ENCODE measurements at regions not wholly inside any gene's neighbourhood (a gene's known extent, or its start where the extent isn't known, plus 50 kb on each side); places are given as distances from the start of the nearest gene placed in this dataset.

DNA sequence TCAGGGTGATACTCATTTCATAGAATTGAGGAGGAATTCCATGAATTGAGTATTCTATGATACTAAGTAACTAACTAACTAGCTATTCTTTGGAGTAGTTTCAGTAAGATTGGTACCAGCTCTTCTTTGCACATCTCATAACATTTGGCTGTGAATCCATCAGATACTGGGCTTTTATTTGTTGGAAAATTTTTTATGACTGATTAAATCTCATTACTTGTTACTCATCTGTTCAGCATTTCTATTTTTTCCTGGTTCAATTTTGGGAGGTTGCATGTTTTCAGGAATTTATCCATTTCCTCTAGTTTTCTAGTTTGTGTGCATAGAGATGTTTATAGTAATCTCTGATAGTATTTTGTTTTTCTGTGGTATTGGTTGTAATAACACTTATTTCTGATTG, 70.8 kb upstream of the FREM3 start:
- no peak overlapping the region for H3K4me3 ChIP-seq (ENCODE audit: low read depth, low read length)
- TF ChIP-seq, protein P1, sequence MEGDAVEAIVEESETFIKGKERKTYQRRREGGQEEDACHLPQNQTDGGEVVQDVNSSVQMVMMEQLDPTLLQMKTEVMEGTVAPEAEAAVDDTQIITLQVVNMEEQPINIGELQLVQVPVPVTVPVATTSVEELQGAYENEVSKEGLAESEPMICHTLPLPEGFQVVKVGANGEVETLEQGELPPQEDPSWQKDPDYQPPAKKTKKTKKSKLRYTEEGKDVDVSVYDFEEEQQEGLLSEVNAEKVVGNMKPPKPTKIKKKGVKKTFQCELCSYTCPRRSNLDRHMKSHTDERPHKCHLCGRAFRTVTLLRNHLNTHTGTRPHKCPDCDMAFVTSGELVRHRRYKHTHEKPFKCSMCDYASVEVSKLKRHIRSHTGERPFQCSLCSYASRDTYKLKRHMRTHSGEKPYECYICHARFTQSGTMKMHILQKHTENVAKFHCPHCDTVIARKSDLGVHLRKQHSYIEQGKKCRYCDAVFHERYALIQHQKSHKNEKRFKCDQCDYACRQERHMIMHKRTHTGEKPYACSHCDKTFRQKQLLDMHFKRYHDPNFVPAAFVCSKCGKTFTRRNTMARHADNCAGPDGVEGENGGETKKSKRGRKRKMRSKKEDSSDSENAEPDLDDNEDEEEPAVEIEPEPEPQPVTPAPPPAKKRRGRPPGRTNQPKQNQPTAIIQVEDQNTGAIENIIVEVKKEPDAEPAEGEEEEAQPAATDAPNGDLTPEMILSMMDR (IDR thresholded peaks at IDR 0.05; ENCODE audit: low read depth, low read length), result no peak

DNA sequence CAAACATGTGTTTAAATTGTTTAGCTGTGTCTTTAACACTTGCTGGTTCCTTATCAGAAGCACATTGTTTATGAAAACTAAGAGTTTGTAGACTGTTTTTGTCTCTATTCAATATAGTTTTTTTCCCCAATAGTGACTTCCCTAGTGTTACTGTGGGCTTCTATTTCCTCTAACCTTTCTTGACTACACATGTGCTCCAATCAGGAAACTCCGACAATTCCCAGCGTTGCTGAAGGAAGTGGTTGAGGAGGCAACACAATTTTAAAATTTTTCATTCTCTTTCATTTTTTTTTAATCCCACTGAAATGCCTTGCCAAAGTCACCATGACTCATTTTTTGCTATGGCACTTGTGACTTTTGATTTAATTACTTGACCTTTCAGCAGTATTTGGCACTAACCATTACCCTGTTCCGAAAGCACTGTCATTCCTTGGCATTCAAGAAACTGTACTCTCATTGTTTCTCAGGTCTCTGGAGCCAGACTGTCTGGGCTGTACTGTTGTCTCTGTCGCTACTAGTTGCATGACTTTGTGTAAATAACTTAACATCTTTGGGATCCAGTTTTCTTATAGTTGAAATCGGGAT, 67.6 kb upstream of the FREM3 start:
- TF ChIP-seq, protein P1 (IDR thresholded peaks at IDR 0.05; ENCODE audit: low read depth, low read length), result no peak
- H3K4me3 ChIP-seq (ENCODE audit: low read depth, low read length), result no peak overlapping the region

DNA sequence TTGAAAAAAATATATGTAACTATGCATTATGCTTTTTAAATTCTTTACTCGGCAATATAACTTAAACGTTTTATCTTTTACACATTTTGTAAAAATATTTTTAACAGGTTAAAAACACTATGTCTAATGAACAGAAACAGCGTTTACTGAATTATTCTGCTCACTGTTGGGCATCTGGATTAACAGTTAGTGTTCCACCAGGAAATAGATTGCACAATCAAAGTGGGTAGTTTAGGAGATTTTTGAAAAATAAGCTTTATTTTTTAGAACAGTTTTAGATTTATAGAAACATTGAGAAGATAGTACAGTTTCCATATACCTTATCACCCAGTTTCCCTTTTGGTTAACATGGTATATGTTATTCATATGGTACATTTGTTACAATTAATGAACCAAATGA, 63.1 kb upstream of the FREM3 start:
- TF ChIP-seq, protein P1 (IDR thresholded peaks at IDR 0.05; ENCODE audit: low read depth, low read length), result no peak
- no peak overlapping the region for H3K4me3 ChIP-seq (ENCODE audit: low read depth, low read length)

DNA sequence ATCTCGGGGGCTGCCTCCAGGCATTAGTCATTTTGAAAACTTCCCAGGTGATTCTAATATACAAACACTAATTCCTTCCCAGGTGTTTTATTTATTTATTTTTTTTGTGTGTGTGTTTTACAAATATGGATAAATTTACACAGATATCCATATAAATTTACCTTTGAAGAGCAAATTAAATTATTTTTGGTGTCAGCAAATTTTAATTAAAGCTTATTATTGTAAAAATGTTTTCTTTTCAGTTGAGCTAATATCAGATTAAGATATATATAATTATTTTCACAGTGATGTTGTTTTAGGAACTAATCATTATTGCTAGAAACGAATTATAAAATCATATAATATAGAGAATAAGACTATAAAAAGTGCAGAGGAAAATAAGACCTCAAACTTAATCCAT, 62.0 kb upstream of the FREM3 start:
- TF ChIP-seq, protein P1 (IDR thresholded peaks at IDR 0.05; ENCODE audit: low read depth, low read length), result no peak
- no peak overlapping the region for H3K4me3 ChIP-seq (ENCODE audit: low read depth, low read length)
